ENCODE measurements at regions not wholly inside any gene's neighbourhood (a gene's known extent, or its start where the extent isn't known, plus 50 kb on each side); places are given as distances from the start of the nearest gene placed in this dataset.

DNA sequence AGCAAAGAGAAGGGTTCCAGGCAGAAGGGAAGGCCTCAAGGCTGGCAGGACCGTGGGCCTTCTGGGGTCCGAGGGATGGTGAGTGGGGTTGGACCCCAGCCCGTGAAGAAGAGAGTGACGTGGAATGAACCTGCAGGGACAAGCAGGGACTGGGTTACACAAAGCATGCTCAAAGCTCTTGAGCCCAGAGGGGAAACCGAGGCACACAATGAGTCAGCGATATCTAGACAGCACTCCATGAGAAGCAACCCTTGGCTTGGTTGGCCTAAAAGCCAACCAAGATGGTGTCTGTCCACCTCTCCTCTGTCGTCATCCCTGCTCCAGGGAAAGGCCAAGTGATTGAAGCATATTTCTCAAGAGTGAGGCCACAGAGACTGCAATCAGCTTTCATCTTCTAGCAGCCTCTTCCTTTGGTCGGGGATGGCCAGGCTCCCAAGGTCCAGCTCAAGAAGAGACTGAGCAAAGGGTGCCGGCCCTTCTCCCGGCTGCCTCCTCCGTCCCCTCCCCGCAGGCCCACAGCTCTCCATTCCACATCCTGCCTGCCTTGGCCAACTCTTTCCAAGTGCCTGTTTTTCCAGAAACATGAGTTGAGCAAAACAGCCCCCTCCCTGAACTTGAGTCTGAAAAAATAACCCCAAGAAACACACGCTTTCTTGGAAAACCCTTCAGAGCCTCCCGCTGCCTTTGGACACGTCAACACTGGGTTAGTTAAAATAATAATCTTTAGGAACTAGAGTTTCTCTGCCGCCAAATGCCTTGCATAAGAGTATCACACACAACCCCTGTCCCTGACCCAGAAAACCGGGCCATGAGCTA lies 556.6 kb downstream of the MIAT start:
- DNase-seq: no peak

GRCh38 chr22:27214691-27215090 lies 557.3 kb downstream of the MIAT start:
- DNase-seq: no peak

GRCh38 chr22:27215871-27216270 lies 558.5 kb downstream of the MIAT start:
- no peak for DNase-seq

- DNase-seq: no peak
Measured at GRCh38 chr22:27216444-27216843, 559.1 kb downstream of the MIAT start.

- DNase-seq: no peak
Measured at GRCh38 chr22:27217154-27217553, 559.8 kb downstream of the MIAT start.

- no peak for DNase-seq
Measured at GRCh38 chr22:27218012-27218920, 560.9 kb downstream of the MIAT start.

DNA sequence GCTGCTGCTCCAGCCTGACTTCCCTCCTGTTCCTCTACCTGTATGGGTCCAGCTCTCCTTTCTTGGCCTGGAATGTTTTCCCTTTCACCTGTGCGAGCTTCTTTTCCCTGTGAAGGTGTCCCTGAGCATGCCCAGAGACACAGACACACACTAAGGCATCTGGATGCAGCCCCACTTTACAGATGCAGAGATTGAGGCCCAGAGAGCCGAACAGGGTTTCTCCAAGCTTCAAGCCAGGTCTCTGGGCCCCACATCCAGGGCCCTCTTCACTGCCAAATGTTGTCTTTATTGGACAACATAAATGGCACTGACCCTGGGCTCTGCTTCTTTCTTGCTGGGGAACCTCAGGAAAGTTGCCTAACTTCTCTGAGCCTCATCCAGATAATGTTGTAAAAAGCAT lies 561.6 kb downstream of the MIAT start:
- DNase-seq: no peak

DNA sequence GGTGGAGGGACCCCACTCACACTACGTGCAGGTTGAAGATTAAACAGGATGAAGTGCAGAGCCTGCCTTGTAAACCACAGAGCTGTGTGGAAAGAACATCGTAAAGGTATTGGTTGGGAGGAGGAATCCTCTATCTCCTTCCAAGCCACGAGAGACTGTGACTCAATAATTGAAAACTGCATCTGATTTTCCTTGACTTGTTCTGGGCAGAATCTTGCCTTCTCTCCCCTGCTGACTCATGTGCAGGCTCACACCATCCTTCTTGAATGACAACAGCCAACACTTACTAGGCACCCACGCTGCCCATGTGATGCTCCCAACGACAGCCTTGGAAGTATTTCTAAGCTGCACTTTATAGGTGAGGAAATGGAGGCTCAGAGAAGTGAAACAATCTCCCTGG lies 563.0 kb downstream of the MIAT start:
- DNase-seq: no peak

GRCh38 chr22:27222178-27222577 lies 564.8 kb downstream of the MIAT start:
- no peak for DNase-seq

- no peak for DNase-seq
Measured at GRCh38 chr22:27223317-27224177, 566.2 kb downstream of the MIAT start.

DNA sequence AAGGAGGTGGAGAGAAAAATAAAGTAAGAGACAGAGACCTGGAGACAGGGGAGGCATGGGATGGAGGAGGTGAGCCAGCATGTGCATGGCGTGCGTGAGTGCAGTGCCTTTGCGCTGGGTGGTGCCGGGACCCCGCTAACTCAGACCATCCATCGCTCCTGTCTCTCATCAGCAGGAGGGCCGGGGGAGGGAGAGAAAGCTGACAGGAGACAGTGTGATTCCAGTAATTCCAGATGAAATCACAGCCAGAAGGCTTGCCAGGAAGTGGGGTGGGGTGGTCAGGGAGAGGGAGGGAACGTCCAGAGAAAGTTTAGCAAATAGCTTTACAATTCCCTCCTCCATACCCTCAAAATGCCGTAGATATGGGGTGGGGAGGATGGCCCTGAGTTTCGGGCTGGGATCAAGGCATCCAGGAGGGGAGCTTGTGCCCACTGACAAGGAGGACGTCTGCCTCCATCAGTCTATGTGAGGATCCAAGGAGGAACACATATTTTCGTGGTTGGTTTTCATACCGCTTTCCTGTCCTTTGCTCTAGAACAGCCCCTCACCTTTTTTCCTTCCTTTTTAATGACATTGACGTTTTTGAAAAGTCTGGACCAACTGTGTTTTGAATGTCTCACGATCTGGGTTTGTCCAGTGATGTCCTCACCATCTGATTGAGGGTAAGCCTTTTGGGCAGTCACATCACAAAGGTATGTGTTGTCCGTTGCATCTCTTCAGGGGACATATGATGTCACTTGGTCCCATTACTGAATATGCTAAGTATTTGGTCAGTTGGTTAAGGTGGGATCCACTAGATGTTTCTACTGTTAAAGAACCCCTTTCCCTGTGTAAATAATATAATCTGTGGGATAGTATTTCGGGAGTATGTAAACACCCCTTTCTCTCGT lies 567.3 kb downstream of the MIAT start:
- no peak for DNase-seq

- DNase-seq: no peak
Measured at GRCh38 chr22:27226666-27227065, 569.3 kb downstream of the MIAT start.

GRCh38 chr22:27228771-27229170 lies 571.4 kb downstream of the MIAT start:
- no peak for DNase-seq

DNA sequence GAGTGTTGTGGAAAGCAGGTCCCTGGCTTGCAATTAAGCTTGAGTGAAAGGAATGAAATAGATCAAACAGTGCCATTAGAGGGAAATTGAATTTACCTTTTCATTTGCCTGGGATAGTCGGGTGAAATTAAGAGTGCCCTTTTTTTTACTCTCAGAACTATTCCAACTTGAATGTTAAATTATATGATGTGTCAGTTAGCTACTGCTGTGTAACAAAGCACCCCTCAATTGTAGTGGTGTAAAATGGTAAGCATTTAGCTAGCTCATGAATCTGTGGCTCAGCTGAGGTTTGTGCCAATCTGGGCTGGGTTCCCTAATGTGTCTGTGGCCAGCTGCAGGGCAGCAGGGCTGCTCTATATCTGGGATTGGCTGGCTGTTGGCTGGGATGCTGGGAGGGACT lies 571.4 kb downstream of the MN1 start:
- no peak for DNase-seq

GRCh38 chr22:27231266-27231665 lies 570.3 kb downstream of the MN1 start:
- no peak for DNase-seq

DNA sequence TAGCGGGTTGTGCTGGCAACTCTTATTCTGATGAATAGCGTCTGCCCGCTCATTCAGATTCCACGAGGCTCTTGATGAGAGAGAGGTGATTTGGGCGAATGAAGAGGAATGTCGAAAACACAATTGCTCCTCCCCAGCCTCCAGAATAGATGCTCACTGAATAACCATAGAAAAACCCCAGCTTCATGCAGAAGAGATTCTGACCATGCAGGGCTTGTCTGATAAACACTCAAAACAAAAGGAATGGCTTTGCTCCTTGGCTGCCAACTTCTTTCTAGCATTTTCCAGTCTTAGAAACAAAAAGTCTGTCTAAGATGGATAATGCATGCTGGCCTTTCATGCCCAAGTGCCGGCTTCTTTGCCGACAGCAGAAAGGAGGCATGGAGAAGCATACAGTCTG lies 569.5 kb downstream of the MN1 start:
- no peak for DNase-seq

DNA sequence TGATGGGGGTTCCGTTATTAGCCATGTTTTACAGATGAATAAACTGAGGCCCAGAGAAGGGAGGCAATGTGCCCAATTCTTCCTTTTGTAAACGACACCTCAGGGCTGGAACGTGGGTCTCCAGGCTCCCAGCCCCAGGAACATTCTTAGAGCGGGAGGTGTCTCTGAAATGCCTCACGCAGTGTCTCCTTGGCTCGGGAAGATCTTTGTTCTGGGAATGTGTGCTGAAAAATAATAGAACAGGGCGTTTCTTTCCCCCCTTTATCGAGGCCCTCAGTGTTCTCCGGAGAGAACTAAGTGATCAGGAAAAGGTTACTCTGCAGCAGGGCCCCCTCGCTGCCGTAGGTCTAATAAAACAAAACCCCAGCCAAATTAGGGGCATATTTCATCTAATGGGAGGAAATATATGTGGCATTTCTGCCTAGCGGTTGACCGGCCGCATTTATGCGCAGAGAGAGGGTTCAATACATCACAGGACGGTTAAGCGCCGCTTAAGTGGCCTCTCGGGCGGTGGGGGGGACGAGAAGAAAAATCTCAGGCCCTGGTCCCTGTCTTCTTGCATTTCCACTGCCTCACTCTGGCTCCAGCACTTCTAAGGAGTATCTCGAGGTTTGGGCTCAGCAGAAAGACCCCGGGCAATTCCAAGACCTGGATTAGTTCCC lies 564.3 kb downstream of the MN1 start:
- DNase-seq: no peak

DNA sequence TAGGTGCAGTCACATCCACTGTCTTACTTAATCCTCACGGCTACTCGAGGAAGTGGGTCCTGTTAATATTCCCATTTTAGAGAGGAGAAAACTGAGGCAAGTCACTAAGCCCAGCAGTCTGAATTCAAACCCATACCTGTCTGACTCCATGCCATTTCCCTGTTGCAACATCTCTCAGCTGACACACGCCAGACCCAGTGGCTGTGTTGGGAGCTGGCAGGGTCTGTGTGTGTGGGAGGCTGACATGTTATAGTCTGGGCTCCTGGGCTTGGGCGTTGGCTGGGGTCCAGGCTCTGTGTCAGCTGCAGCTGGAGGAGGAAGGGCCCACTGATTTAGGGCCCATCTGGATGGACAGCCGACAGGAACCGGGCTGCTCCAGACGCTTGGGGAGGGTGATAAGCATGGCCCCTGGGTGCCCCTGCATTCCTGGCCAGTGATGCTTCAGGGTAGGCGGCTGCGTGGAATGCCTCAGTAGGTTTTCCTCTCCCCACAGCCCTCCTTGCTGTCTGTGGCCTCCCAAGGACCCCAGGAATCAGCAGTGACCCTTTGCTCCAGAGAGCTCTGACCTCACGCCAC lies 562.5 kb downstream of the MN1 start:
- no peak for DNase-seq

GRCh38 chr22:27239520-27239919 lies 562.0 kb downstream of the MN1 start:
- no peak for DNase-seq

GRCh38 chr22:27240298-27241075 lies 561.1 kb downstream of the MN1 start:
- DNase-seq: no peak

Data from activated naive CD4-positive, alpha-beta T cell treated with Interleukin-2 at 50 U/mL for 16 hours (primary cell).